Chondrocyte (in vitro differentiated cells): ENCODE measurements at regions not wholly inside any gene's neighbourhood (a gene's known extent, or its start where the extent isn't known, plus 50 kb on each side); places are given as distances from the start of the nearest gene placed in this dataset.
"Not testable (repeated sequence)": the region's sequence is repeated elsewhere in the genome, so short reads cannot be mapped to it uniquely, and the experiment has no call there.

Experiments used
- DNase-seq: peaks from one replicate; pipeline ENCODE4 v3.0.0; 2021; ENCODE audit warnings: mixed read lengths, low spot score
- H3K27ac Mint-ChIP-seq: one replicate; pipeline ENCODE4 v1.8.0; 2021; ENCODE audit warnings: mild to moderate bottlenecking, moderate library complexity, mixed read lengths; ENCODE audit not compliant: unreplicated experiment
- H3K27me3 Mint-ChIP-seq: 2 replicates; pipeline ENCODE4 v1.8.0; 2021; ENCODE audit warnings: low read depth, mixed read lengths
- H3K36me3 Mint-ChIP-seq: 2 replicates; pipeline ENCODE4 v1.8.0; 2021; ENCODE audit warnings: low read depth, mixed read lengths
- H3K4me1 Mint-ChIP-seq: 2 replicates; pipeline ENCODE4 v1.8.0; 2021; ENCODE audit warnings: low read depth, mild to moderate bottlenecking, mixed read lengths
- H3K4me3 Mint-ChIP-seq: one replicate; pipeline ENCODE4 v1.8.0; 2021; ENCODE audit warnings: mild to moderate bottlenecking, moderate library complexity, mixed read lengths; ENCODE audit not compliant: unreplicated experiment
- H3K9me3 Mint-ChIP-seq: 2 replicates; pipeline ENCODE4 v1.8.0; 2021; ENCODE audit warnings: low read depth, mixed read lengths
- TF ChIP-seq, protein P1 (sequence below): fragments of 200-600 bp; sonication (generic); IDR thresholded peaks from 2 replicates; pipeline ENCODE4 v1.5.0; 2021; ENCODE audit warnings: antibody characterized with exemption, mild to moderate bottlenecking, moderate library complexity

DNA sequence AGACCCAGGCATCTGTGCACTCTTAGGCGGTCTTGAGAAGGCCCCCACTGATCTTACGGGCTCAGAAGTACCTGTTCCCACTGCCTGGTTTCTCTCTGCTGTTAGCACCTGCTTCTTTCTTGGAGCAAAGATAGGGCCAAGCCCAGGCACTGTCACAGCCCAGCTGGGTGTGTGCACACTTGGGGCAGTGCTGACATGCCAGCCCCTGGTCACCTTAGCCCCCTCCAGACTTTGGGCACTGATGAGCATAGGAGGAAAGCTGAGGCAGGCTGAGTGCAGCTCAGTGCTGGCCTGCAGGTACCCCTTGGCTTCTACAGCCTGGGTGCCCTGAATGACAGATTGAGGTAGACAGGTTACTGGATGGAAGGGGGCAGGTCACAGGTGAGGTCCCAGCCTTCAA, 105.7 kb upstream of the AHI1 start:
- no peaks in the 10 kb centered on the region for H3K4me1 Mint-ChIP-seq
- H3K27me3 Mint-ChIP-seq: peaks cover 8% of the 10 kb centered on the region
- no peak overlapping the region for H3K27ac Mint-ChIP-seq
- no peaks in the 10 kb centered on the region for H3K36me3 Mint-ChIP-seq
- H3K9me3 Mint-ChIP-seq: peaks cover 7% of the 10 kb centered on the region
- TF ChIP-seq, protein P1, sequence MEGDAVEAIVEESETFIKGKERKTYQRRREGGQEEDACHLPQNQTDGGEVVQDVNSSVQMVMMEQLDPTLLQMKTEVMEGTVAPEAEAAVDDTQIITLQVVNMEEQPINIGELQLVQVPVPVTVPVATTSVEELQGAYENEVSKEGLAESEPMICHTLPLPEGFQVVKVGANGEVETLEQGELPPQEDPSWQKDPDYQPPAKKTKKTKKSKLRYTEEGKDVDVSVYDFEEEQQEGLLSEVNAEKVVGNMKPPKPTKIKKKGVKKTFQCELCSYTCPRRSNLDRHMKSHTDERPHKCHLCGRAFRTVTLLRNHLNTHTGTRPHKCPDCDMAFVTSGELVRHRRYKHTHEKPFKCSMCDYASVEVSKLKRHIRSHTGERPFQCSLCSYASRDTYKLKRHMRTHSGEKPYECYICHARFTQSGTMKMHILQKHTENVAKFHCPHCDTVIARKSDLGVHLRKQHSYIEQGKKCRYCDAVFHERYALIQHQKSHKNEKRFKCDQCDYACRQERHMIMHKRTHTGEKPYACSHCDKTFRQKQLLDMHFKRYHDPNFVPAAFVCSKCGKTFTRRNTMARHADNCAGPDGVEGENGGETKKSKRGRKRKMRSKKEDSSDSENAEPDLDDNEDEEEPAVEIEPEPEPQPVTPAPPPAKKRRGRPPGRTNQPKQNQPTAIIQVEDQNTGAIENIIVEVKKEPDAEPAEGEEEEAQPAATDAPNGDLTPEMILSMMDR: no peak
- DNase-seq: no peak
- no peak overlapping the region for H3K4me3 Mint-ChIP-seq

GRCh38 chr6:135604035-135604860, 106.7 kb upstream of the AHI1 start:
- H3K4me1 Mint-ChIP-seq: no peaks in the 10 kb centered on the region
- no peaks in the 10 kb centered on the region for H3K36me3 Mint-ChIP-seq
- no peak for DNase-seq
- no peaks in the 10 kb centered on the region for H3K9me3 Mint-ChIP-seq
- H3K27ac Mint-ChIP-seq: no peak overlapping the region
- H3K27me3 Mint-ChIP-seq: peaks cover 8% of the 10 kb centered on the region
- H3K4me3 Mint-ChIP-seq: no peak overlapping the region
- TF ChIP-seq, protein P1: no peak

GRCh38 chr6:135605278-135605790, 107.8 kb upstream of the AHI1 start:
- no peak overlapping the region for H3K4me3 Mint-ChIP-seq
- peaks cover 8% of the 10 kb centered on the region for H3K27me3 Mint-ChIP-seq
- no peak overlapping the region for H3K27ac Mint-ChIP-seq
- TF ChIP-seq, protein P1: no peak
- no peak for DNase-seq
- H3K36me3 Mint-ChIP-seq: no peaks in the 10 kb centered on the region
- no peaks in the 10 kb centered on the region for H3K4me1 Mint-ChIP-seq
- no peaks in the 10 kb centered on the region for H3K9me3 Mint-ChIP-seq

DNA sequence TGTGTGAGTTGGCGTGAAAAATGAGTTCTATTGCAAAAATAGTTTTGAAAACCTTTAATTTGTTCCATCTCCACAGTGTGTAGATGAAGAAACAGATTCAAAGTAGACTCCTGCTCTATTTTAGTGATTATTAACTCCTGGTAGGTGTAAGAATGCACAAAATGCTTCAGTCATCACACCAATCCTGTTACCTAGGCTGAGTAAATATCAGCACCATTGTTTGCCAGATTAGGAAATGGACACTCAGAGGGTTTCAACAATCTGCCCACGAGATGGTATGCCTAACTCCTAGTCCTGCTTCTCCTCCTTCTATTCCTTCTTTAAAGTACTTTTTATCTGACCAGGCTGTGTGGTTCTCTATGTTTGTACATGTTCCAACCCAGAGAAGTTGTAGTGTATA, 108.9 kb upstream of the AHI1 start:
- H3K27ac Mint-ChIP-seq: no peak overlapping the region
- no peak overlapping the region for H3K4me3 Mint-ChIP-seq
- peaks cover 8% of the 10 kb centered on the region for H3K27me3 Mint-ChIP-seq
- no peaks in the 10 kb centered on the region for H3K4me1 Mint-ChIP-seq
- TF ChIP-seq, protein P1: no peak
- DNase-seq: no peak
- no peaks in the 10 kb centered on the region for H3K36me3 Mint-ChIP-seq
- H3K9me3 Mint-ChIP-seq: no peaks in the 10 kb centered on the region

GRCh38 chr6:135608031-135608430, 110.5 kb upstream of the AHI1 start:
- Mint-ChIP-seq H3K27me3 (peaks cover 8% of the 10 kb centered on the region), H3K4me3 (no peak overlapping the region), H3K36me3 (no peaks in the 10 kb centered on the region), H3K9me3 (no peaks in the 10 kb centered on the region), H3K27ac (no peak overlapping the region), H3K4me1 (no peaks in the 10 kb centered on the region)
- TF ChIP-seq, protein P1: no peak
- DNase-seq: no peak

DNA sequence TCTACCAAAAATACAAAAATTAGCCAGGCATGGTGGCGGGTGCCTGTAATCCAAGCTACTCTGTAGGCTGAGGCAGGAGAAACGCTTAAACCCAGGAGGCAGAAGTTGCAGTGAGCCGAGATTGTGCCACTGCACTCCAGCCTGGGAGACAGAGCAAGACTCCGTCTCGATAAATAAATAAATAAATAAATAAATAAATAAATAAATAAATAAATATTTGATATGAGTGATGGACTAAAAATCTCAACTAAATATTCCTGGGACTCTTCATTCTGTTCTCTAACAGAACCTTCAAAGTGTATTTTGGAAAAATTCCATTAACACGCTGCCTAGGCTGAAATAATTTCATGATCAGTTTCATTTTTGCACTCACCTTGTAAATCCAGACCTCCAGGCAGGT, 112.7 kb upstream of the AHI1 start:
- not testable (repeated sequence) for DNase-seq, H3K4me1 Mint-ChIP-seq, H3K36me3 Mint-ChIP-seq, H3K9me3 Mint-ChIP-seq, H3K4me3 Mint-ChIP-seq, H3K27me3 Mint-ChIP-seq, H3K27ac Mint-ChIP-seq
